GM12892 (cell line): ENCODE measurements at regions not wholly inside any gene's neighbourhood (a gene's known extent, or its start where the extent isn't known, plus 50 kb on each side); places are given as distances from the start of the nearest gene placed in this dataset.

Experiments
- POLR2A ChIP-seq: IDR thresholded peaks from 2 replicates; pipeline ENCODE4 v1.6.1; 2011; ENCODE audit warnings: low read depth, low read length, control low read depth
- POLR2AphosphoS5 ChIP-seq: IDR thresholded peaks from 2 replicates; pipeline ENCODE4 v1.6.1; 2011; ENCODE audit warnings: low read depth, low read length, control low read depth
- TAF1 ChIP-seq: IDR thresholded peaks from 2 replicates; pipeline ENCODE4 v1.6.1; 2011; ENCODE audit warnings: low read depth, mild to moderate bottlenecking, control low read depth, low read length, borderline replicate concordance

DNA sequence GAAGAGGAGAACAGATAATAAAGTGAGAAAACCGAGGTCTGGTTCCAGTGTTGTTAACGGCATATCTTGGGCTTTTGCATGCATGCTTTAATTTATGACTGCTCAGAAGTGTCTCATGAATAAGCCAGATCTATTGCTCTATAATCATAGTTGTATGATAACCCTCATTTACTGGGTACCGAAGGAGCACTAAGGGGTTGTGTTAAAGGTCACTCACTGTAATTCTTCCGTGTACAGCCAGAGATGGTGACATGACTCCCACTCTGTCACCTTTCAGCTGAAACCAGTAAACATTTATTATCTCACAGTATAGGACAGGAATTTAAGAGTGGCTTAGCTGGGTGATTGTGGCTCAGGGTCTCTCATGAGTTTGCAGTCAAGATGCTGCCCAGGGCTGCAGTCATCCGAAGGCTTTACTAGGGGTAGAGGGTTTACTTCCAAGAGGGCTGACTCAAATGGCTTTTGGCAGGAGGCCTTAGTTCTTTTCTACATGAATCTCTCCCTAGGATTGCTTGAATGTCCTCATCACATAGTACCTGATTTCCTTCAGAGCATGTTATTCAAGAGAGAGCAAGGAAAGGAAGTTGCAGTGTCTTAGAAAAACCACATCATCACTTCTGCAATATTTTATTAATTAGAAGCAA, 107.0 kb downstream of the NAB1 start:
- TF ChIP-seq POLR2AphosphoS5 (no peak), POLR2A (no peak), TAF1 (no peak)
